GM21717 (cell line): ENCODE measurements at regions not wholly inside any gene's neighbourhood (a gene's known extent, or its start where the extent isn't known, plus 50 kb on each side); places are given as distances from the start of the nearest gene placed in this dataset.
"Not testable (repeated sequence)": the region's sequence is repeated elsewhere in the genome, so short reads cannot be mapped to it uniquely, and the experiment has no call there.

Experiments used
- ATAC-seq: cut with Tn5 transposase; IDR thresholded peaks from one replicate; pipeline ENCODE4 v1.9.1; 2021; ENCODE audit warnings: mild to moderate bottlenecking, moderate library complexity; ENCODE audit not compliant: unreplicated experiment

DNA sequence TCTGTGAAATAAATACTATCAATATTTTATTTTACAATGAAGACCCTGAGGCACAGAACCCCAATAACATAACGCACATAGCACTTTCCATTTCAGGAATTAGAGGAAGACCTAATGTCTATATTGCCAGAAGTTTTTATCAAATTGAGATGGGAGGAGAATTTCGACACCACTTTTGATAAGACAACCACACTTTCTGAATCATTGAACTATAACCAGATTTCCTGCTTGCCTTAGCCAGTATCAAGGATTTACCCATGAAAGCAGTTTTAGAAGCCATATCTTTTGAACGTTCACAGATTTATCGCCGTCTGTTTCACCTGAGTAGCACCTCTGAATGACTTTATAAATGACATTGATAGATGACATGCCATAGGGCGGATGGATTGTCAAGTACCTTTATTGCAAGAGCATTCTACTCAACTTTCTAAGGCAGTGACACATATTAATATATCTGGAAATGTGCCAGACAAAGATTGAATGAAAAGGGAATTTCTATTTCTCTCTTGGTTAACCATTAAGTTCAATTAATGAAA lies 768.4 kb downstream of the LTN1 start:
- ATAC-seq: no peak

DNA sequence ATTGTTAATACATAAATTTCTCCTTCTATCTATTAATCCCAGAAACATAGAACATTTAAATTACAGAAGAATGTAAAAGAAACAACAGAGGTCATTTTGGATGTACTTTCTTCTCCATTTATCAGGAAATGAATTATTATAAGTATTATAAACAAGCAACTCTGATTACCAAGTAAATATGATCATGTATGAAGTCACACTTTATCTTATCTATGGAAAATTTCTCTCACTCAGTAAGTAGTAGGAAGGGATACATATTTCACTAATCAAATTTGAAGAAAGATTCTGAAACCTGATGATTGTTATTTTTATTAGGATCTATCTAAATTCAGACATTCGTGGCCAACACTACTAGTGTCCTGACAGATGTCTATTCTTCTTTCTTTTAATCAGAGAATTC lies 770.7 kb downstream of the LTN1 start:
- no peak for ATAC-seq

DNA sequence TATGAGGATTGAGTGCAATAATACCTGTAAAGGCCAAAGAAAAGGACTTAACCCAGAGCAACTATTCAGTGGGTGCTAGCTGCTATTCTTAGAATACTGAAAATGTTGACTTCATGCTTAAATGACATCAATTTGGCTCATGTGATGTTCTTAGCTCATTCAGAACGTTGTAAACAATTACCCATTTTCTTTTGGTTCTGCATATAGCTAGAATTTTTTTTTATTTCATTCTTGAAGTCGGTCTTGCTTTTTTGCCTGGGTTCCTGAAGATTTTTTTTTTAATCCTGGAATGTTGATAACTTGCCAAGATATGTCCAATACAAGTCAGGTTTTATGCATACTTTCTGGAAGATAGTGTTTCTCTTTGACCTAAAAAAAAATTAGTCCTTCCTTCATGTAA lies 772.0 kb downstream of the LTN1 start:
- no peak for ATAC-seq

DNA sequence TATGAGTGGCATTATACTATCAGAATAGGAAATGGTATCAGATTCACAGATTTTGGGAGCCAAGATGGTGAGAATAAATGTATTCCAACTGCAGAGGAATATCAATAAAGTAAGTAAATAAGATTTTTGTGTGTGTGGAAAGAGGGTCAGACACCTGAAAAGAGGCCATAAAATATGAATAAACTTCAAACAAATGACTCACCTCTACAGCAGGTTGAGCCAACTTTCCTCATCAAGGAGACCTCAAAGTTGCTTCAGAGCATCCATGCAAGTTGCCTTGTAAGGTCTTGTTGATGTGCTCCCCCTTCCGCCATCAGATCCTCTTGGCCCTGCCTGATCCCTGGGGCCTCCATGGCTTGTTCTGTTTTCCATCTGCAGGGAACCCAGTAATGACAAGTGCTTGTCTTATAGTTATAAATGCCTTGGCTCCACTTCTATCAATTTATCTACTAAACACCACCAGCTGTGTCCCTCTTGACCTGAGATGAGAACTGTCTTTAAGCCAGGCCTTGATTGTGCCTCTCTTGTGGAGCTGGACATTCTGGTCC lies 775.6 kb downstream of the LTN1 start:
- ATAC-seq: no peak

DNA sequence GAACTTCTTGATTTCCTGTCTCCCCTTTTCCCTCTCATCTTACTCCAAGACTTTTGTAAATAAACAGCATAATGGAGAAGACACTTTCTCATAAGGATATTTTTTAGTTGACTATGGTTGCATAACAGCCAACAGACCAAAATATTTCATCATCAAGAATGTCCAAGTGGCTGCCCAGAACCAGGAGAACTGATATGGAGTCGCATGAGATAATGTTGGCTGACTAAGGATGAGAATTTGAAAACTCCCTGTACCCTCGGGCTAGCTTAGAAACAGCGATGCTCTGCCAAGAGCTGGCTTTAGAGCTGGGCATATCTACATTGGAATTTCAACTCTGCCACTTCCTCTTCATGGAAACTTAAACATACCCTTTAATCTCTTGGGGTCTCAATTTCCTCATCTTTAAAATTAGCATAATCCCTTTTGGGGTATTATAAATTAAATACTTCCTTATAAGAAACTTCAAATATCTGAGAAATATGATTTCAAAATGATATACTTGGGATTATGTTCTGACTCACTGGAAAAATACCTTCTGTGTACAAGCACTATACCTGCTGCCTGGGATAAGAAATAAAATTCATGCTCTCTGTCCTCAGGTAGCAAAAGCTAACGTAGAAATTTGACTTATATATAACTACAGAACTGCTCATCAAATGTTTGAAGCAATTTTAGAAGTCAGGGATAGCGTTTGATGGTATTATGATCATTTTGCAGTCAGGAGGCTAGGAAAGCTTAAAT lies 777.3 kb downstream of the LTN1 start:
- no peak for ATAC-seq

DNA sequence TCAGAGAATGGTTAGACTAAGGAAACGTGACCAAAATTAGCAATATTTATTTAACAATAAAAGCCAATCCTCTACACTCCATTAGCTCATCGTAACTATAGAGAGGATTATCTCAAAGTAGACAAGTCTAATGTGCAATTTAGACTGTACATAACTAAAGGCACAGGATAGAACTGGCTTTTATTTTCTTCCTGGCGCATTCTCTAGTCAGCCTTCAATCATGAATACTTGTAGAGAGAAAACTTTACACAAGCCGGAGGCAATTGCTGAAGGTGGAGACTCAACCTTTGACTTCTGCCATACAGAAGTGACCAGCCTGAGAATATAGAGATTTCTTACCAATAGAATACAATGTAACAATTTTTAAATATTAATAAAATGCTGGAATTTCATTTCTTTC lies 777.9 kb downstream of the LTN1 start:
- ATAC-seq: no peak

DNA sequence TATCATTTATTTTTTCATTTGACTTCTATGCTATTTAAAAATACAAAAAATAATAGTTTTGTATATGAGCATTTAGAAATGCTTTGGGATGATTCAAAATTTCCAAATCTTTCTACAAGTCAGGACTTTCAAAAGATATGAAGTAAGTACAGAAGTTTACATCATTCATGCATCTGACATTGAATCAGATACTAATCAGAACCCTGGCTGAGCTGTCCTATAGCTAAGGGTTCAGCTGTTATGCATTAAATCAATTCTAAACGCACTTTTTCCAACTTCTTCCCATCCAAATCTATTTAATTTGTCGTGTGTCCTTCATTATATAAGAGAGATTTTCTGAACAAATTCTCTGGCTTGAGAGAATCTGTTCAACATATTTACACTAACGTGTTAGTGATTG lies 779.4 kb downstream of the LTN1 start:
- no peak for ATAC-seq

DNA sequence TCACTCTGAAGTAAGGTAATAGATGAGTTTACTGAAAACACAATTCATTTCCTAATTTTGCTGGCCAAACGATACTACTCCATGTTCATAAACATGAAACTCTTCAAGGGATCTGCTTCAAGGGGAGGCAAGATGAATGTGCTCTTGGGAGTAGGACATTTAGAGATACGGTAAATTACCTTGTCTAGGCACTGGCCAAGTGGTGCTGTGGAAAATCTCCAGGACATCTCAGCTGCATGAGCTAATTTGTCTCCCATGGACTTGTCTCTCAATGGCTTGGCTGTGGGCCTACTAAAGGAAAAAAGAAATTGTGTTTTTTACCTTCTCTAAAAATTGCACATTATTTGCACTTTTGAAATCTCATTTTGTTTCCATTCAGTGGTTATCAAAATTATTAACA lies 780.6 kb downstream of the LTN1 start:
- ATAC-seq: no peak

DNA sequence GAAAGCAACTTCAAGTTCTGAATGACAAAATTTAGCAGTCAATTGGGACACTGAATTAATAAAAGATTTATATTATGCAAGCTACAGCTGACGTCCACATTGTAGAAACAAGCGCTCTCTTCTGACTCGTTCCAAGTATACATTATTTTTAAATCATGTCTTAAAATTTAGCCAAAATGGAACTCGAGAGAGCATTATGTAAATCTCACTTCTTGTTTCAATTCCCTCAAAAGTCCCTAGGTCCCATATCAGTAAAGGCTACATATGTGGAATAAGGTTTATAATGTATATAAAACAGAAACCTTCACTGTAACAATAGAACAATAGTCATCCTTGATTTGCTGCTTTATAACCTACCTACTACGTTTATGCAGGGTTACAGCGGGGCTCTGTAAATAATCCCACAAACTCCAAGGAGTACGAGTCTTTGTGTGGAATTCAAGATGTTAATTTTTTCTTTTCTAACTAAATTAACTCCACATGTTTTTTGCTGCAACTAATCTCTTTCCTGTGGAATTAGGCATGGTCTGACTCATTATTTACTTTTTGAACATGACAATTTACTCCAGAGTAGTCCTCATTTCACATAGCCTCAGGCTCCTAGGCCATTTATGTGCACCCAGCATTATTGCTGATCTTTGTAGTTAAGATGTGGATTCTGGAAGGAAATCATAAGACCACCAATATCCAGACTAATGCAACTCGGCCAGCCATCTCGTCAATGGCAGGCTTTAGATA lies 785.1 kb downstream of the LTN1 start:
- no peak for ATAC-seq

DNA sequence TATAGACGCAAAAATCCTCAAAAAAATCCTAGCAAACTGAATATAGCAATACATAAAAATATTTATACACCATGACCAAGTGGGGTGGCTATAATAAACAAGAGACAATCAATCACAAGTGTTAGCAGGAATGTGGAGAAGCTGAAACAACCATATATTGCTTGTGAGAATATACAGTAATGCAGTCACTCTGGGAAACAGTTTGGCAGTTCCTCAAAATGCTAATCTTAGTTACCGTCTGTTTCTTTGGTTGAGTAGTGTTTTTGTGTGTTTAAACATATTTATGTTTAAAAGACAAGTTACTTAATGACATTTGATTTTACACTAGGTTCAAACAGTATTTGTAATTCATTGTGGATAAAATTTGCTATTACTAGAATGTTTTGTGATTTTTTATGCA lies 792.0 kb downstream of the LTN1 start:
- no peak for ATAC-seq

DNA sequence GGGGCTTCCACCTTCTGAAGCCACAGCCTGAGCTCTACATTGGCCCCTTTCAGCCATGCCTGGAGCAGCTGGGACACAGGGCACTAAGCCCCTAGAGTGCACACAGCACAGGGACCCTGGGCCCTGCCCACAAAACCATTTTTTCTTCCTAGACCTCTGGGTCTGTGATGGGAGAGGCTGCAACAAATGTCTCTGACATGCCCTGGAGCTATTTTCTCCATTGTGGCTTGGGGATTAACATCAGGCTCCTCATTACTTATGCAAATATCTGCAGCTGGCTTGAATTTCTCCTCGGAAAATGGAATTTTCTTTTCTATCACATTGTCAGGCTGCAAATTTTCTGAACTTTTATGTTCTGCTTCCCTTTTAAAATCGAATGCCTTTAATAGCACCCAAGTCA lies 795.7 kb downstream of the LTN1 start:
- no peak for ATAC-seq

DNA sequence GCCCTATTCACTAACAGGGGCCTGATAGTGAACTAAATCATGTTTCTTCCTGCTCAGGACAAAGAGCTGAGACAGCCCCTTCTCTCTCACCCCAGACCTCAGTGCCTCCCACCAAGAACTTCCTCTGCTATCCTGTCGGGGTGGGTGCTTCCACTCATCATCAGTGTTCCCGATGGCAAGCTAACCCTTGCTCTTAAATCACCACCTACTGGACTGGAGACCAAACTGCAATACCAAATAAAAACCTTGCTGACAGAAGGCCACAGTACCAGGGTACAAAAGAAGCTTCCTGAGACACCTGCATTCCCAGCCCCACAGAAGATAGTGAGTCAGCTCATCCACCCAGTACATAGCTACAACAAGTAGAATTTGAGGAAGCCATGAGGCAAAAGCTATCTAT lies 799.5 kb downstream of the LTN1 start:
- ATAC-seq: no peak

DNA sequence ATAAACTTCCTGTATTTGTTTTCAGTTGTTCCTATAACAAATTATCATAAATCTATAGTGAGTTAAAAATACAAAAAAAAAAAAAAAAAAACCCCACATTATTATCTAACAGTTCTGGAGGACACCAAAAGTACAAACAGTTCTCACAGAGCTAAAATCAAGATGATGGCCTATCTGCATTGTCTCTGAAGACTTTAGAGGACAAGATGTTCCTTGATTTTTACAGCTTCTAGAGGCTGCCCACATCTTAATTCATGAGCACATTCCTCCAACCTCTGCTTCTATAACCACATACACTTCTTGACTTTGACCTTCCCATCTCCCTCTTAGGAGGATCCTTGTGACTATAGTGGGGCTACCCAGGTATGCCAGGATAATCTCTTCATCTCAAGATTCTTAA lies 806.1 kb downstream of the LTN1 start:
- no peak for ATAC-seq

DNA sequence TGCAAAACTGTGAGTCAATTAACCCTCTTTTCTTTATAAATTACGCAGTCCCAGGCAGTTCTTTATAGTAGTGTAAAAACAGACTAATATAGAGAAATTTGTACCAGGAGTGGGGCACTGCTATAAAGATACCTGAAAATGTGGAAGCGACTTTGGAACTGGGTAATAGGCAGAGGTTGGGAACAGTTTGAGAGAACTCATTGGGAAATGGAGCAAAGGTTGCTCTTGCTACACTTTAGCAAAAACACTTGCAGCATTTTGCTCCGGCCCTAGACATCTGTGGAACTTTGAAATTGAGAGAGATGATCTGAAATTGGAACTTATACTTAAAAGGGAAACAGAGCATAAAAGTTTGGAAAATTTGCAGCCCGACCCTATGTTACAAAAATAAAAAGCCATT lies 810.9 kb downstream of the LTN1 start:
- ATAC-seq: no peak

DNA sequence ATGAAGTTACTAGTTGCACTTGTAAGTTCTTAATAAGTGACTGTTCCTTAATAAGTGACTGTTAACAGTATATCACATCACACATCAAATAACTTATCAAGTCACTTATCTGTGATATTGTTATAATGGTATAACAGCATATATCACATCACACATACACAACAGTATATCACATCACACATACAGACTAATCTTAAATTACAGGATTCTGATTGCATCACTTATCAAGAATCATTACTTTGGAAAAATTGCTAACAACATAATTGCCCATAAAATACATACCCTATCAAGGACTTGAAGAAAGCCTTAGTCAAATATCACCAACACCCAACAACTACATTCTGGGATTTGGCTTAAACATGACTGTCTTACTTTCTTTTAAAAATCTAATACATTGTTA lies 813.5 kb downstream of the LTN1 start:
- no peak for ATAC-seq

DNA sequence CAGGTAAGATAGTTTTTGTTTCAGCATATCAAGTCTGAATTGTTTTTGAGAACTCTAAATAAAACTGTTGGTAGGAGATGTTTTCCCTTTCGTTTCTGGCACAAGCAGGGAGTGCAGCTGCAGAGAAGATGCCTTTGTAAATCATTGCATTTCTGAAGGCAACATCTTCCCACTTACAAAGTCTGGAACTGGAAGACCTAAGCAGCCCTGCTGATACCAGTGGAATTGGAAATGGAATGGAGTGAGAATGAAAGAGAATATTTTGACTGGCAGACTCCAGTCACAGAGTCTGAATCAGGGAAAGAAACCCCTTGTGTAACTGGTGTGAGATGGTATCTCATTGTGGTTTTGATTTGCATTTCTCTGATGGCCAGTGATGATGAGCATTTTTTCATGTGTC lies 815.6 kb downstream of the LTN1 start:
- no peak for ATAC-seq

DNA sequence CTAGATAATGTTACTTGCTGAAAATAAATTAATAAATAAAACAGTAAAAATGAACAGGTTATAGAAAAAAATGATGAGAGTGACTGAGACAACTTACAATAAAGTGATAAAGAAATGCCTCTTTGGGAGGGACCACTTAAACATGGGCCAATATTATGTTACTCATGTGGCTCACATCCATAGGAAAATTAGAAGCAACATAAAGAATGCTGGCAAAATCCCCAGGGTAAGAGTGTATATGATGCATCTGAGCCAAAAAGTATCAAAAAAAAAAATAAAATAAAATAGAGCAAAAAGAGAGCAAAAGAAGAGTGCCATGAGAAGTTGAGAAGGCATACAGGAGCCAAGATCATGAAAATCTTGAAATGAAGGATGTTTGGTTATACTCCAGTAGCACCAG lies 818.0 kb downstream of the LTN1 start:
- ATAC-seq: no peak

DNA sequence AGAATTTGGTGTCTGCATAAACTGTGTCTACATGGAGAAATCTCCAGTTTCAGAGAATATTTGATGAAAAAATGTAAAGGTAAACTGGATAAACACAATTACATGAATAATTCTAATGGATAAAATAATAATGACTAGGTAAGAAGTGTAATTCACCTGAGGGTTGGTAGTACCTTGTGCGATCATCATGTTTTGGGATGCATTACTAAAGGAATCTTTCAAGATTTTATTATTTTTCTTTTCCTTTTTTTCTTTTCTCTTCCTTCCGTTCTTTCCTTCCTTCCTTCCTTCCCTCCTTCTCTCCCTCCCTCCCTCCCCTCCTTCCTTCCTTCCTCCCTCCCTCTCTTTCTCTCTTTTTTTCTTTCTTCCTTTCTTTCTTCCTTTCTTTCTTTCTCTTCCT lies 818.7 kb downstream of the LTN1 start:
- no peak for ATAC-seq

DNA sequence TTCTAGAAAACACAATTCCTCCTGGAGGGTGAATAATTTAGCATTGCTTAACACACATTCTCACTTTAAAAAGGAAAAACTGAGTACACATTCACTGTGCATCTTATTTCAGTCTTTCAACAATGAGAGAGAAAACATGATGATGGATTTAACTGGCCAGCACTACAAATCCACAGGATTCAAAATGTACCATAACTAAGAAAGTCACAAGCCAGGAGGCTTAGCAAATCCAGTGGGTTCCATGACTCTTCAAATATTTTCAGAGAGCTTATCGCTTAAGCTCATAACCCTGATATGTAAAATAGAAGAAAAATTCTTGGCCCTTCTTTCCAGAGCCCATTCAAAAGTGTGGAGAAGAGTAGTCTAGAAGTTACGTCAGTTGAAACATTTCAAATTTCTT lies 820.3 kb downstream of the LTN1 start:
- ATAC-seq: no peak

DNA sequence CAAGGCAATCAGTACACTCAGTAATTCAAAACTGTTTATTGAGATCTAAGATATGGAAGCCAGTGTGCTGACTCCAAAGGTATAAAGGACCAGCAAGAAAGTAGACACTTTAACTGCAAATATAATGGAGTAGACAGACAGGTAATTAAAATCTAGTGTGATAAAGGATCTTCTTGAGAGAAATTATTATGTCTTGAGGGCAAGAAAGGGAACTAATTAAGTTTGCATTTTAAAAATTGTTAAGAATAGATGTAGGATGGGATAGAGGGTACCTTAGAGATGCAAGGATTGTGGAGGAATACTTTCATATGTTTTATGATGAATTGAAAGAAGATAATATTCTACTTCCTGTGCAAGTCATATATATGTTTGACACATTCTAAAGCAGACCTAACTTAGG lies 825.3 kb downstream of the LTN1 start:
- no peak for ATAC-seq

DNA sequence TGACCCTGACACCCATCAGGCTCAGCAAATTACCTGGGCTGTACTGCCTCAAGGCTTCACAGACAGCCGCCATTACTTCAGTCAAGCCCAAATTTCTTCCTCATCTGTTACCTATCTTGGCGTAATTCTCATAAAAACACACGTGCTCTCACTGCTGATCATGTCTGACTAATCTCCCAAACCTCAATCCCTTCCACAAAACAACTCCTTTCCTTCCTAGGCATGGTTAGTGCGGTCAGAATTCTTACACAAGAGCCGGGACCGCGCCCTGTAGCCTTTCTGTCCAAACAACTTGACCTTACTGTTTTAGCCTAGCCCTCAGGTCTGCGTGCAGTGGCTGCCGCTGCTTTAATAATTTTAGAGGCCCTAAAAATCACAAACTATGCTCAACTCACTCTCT lies 828.2 kb downstream of the LTN1 start:
- not testable (repeated sequence) for ATAC-seq

DNA sequence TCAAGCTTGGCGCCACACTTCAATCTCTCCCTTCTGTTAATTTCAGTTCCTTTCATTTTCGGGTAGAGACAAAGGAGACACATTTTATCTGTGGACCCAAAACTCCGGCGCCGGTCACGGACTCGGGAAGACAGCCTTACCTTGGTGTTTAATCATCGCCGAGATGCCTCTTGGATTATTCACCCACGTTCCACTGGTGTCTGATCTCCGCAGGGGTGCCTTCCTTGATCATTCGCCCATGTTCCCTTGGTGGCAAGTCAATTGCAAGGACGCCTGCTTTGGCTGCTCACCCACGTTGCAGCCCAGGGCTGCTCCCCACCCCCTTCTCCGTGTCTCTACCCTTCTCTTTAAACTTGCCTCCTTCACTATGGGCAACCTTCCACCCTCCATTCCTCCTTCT lies 830.6 kb downstream of the LTN1 start:
- not testable (repeated sequence) for ATAC-seq
